GM18861 (cell line): ENCODE measurements at regions not wholly inside any gene's neighbourhood (a gene's known extent, or its start where the extent isn't known, plus 50 kb on each side); places are given as distances from the start of the nearest gene placed in this dataset.

Experiments
- ATAC-seq: cut with Tn5 transposase; IDR thresholded peaks from one replicate; pipeline ENCODE4 v1.9.1; 2021; ENCODE audit not compliant: unreplicated experiment

- ATAC-seq = no peak
These were observed 1414.3 kb upstream of the CDH6 start for GRCh38 chr5:29779141-29779540.

DNA sequence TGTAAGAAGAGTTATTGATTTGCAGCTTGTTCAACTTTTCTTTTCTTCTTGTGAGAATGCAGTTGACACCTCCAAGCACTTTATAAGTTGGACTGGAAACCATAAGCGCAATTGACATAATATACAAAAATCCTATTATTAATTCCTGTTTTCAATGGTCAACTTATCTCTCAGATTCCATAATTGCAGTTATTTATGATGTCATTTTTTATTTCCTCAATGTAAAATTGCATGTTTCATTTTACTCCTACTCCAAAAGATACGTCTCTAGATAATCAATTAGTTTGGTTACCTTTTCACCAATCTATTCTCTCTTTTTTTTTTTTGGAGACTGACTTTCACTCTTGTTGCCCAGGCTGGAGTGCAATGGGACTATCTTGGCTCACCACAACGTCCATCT is 1416.1 kb upstream of the CDH6 start:
- no peak for ATAC-seq

DNA sequence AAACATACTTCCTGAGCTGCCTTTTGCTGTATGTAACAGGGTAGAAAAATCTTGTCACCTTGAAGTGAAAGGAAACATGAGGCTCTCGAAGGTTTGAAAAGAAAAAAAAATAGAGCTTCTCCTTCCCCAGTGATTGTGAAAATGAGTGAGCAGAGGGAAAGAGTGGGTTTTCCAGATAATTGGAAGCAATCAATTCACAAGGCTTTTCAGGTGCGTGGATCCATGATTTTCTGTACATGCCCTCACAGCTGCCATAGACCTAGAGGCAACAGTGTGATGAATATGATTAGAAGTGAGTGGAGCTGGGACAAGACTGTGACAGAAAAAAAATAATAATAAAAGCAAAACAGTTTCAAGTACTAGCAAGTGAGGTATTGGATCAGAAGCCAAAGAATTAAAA is 1422.5 kb upstream of the CDH6 start:
- ATAC-seq = no peak

- ATAC-seq = no peak
These were observed 1424.0 kb upstream of the CDH6 start for GRCh38 chr5:29769474-29769873.

GRCh38 chr5:29758986-29759421 is 1434.5 kb upstream of the CDH6 start:
- ATAC-seq = no peak

GRCh38 chr5:29750453-29750852 is 1443.0 kb upstream of the CDH6 start:
- no peak for ATAC-seq

DNA sequence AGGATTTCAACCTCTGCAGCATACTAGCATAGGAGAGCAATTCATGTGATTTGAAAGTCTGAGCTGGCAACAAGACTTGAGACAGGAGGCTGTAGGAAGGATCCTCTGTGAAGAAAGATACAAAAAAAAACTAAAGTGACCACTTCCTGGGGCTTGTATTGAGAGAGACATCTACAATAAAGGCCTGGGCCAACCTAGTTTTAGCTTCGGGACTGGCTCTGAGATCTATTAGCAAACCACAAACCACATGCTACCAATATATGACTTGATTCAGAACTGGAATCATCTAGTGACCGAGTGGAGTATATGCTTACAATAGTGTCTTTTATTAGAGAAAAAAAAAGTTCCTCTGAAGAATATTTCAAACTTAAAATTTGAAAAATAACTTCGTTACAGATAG is 1448.9 kb upstream of the CDH6 start:
- ATAC-seq = no peak

DNA sequence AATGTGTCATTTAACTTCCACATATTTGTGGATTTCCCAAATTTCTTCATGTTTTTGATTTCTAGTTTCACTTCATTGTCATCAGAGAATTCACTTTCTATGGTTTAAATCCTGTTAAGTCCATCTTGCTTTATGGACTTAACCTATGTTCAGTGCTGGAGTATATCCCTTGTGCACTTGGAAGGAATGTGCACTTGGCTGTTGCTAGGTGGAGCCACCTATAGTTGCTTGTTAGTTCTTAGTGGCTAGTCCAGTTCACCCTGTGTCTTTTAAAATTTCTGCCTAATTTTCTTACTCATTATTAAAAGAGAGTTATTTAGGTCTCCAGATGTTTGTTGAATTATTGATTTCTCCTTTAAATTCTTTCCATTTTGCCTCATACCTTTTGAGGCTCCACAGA is 1472.5 kb upstream of the CDH6 start:
- no peak for ATAC-seq

GRCh38 chr5:29719171-29719570 is 1474.3 kb upstream of the CDH6 start:
- no peak for ATAC-seq

GRCh38 chr5:29715167-29715566 is 1478.3 kb upstream of the CDH6 start:
- no peak for ATAC-seq

- no peak for ATAC-seq
These were observed 1490.6 kb upstream of the CDH6 start for GRCh38 chr5:29702875-29703274.

GRCh38 chr5:29701600-29701999 is 1491.9 kb upstream of the CDH6 start:
- ATAC-seq = no peak

DNA sequence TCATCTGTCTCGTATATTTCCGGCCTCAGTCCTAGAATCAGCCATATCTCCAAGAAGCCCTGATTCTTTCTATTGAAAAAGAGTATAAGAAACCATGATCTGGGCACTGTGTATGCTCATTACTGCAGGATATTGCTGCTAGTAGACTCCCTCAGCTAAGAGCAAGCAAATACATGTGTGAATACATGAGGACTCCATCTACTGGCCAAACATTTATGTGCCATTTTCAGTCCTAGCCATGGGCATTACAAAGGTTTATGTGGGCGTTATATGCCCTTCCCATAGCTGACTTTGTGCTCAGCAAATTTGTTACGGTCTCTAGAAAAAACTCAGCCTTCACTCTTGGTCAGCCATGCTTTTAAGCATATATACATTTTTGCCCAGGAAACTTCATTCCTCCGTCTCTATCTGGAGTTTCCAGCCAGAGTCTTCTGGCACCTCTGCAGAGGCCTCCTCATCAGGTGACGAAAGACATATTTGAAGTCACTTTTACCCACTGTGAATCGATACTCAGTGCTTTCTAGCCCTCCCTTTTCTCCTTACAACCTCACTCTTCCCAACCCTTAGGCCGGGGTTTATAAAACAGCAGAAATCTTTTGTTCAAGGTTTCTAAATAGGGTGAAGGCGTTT is 1495.6 kb upstream of the CDH6 start:
- ATAC-seq = no peak

- ATAC-seq = no peak
These were observed 1496.2 kb upstream of the CDH6 start for GRCh38 chr5:29697278-29697677.

- ATAC-seq = no peak
These were observed 1520.8 kb upstream of the CDH6 start for GRCh38 chr5:29672678-29673077.

GRCh38 chr5:29662876-29663275 is 1530.6 kb upstream of the CDH6 start:
- no peak for ATAC-seq

DNA sequence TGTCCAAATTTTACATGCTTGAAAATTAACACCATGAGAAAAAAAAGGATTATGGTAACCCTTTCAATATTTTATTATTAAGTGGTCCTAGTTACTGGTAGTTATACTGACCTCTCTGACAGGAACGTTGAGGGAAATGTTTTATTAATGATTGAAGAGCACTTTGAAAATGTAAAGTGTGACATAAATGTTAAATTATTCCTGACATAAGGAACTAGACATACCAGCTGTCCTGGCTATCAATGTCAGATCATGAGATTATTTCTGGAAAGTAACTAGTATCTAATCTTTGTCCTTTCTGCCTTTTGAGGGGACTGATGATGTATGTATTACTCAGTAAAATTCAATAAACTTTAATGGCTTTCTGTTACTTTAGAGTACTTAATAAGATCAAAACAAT is 1538.5 kb upstream of the CDH6 start:
- no peak for ATAC-seq

DNA sequence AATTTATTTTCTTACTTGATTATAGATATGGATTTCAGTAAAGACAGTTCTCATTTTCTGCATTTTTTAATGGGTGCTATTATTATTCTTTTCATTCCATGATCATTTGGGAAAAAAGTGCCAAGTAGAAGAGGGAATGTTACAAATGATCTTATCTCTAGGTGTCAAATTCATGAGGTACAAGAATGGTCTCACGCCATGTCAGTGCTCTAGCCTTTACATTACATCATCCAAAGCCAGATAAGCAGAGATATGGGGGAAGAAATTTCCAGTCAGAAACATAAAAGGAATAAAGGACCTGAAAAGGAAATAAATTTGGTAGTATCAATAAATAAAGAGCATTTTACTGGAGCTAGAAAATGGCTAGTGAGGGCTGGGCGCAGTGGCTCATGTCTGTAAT is 1544.2 kb upstream of the CDH6 start:
- ATAC-seq = no peak

DNA sequence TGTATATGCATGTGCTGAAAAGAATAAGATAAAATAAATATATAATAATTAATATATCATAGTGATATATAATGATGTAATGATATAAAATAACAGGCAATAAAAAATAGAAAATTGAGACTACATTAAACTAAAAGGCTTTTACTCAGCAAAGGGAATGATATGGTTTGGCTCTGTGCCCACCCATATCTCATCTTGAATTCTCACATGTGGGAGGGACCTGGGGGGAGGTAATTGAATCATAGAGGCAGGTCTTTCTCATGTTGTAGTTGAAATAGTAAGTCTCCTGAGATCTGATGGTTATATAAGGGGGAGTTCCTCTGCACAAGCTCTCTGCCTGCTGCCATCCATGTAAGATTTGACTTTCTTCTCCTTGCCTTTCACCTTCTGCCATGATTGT is 1550.9 kb upstream of the CDH6 start:
- ATAC-seq = no peak

- no peak for ATAC-seq
These were observed 1579.3 kb upstream of the CDH6 start for GRCh38 chr5:29614206-29614605.

- no peak for ATAC-seq
These were observed 1605.2 kb upstream of the CDH6 start for GRCh38 chr5:29588236-29588635.

DNA sequence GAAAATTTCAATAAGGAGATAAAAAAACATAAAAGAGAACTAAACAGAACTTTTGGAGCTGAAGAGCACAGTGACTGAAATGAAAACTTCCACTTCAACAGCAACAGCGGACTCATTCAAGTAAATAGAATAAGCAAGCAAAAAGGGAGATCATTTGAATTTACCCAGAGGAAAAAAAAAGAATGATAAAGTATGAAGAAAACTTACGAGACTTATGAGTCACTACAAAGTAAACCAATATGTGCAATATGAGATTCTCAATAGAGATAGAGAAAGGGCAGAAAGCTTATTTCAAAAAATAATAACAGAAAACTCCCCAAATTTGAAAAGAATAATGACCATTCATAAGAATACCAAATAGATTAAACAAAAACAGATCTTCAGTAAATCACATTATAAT is 1605.7 kb upstream of the CDH6 start:
- ATAC-seq = no peak

DNA sequence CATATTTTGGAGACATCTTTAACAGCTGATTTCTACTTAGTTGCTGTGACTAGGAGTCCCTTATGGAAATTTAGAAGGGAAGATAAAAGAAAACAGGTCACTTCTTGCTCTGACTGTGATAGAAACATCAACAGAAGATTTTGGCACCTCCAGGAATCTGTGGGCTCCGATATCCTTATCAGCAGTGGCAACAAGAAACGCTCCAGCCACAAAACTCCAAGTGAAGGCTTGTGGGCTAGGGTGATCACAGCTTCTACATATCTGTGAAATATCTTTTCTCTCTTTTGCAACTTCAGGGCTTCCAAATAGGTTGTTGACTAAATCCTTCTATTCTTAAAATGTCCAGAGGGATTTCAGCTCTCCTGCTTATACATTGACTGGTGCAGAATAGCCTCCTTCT is 1625.5 kb upstream of the CDH6 start:
- no peak for ATAC-seq

DNA sequence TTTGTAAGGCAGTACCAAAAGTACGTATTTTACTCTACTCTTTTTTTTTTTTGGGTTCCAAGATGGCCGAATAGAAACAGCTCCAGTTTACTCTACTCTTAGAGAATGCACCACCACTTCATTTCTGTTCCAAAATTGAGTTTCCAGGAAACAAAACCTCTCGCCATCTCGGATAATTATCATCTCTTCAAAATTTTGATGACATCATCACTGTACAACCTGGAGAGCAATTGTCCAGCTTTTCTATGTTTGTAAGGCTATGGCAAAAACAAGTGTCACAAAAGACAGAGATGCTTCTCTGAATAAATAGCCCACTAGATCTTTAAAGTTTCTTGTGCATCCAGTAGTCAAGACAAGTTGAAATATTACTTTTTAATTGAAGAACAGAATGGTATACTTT is 1631.9 kb upstream of the CDH6 start:
- ATAC-seq = no peak
